Keratinocyte (primary cell): ENCODE measurements at regions not wholly inside any gene's neighbourhood (a gene's known extent, or its start where the extent isn't known, plus 50 kb on each side); places are given as distances from the start of the nearest gene placed in this dataset.

Source experiments
- DNase-seq: peaks from one replicate; pipeline ENCODE4 v3.0.0-alpha.2; 2011; ENCODE audit warnings: low read depth, missing footprints, low spot score
- FAIRE-seq: peaks from 2 replicates; lab custom pipeline; 2011; peaks lifted over from hg19 to GRCh38; lab: Jason Lieb, UNC
- H2AFZ ChIP-seq: 2 replicates; pipeline ENCODE4 v1.6.0; 2012; ENCODE audit warnings: low read length, control low read depth, inconsistent platforms; ENCODE audit not compliant: control insufficient read depth
- H3K27ac ChIP-seq: 2 replicates; pipeline ENCODE4 v1.5.1; 2011; ENCODE audit warnings: low read length; ENCODE audit not compliant: control insufficient read depth, insufficient read depth
- H3K27me3 ChIP-seq: 3 replicates; pipeline ENCODE4 v1.6.0; 2011; ENCODE audit warnings: low read length; ENCODE audit not compliant: control insufficient read depth, insufficient read depth; ENCODE audit errors: extremely low read depth
- H3K36me3 ChIP-seq, 2 experiments: 2 replicates in 1 of 2; 3 replicates in 1 of 2; pipeline ENCODE4 v1.5.1; 2011; ENCODE audit warnings: low read length in 2 of 2, mild to moderate bottlenecking in 1 of 2; ENCODE audit not compliant: control insufficient read depth in 2 of 2, insufficient read depth in 2 of 2; ENCODE audit errors: extremely low read depth in 1 of 2
- H3K4me1 ChIP-seq: 3 replicates; pipeline ENCODE4 v1.5.1; 2011; ENCODE audit warnings: low read length; ENCODE audit not compliant: control insufficient read depth, insufficient read depth; ENCODE audit errors: extremely low read depth
- H3K4me2 ChIP-seq: 3 replicates; pipeline ENCODE4 v1.6.0; 2011; ENCODE audit warnings: low read depth, low read length; ENCODE audit not compliant: control insufficient read depth, insufficient read depth; ENCODE audit errors: extremely low read depth
- H3K4me3 ChIP-seq, 3 experiments: fragments of 200-600 bp in 1 of 3; sonication (generic) in 1 of 3; 2 replicates in 2 of 3; 3 replicates in 1 of 3; pipeline ENCODE4 v1.5.1; 2011 to 2016; ENCODE audit warnings: low read length in 3 of 3, mild to moderate bottlenecking in 3 of 3, control low read depth in 2 of 3, inconsistent platforms in 1 of 3, low read depth in 1 of 3, mixed read lengths in 1 of 3, mixed run types in 1 of 3, moderate library complexity in 1 of 3; ENCODE audit not compliant: control insufficient read depth in 2 of 3, insufficient read depth in 2 of 3; ENCODE audit errors: extremely low read depth in 1 of 3
- H3K79me2 ChIP-seq: 2 replicates; pipeline ENCODE4 v1.6.0; 2012; ENCODE audit warnings: low read length; ENCODE audit not compliant: control insufficient read depth, insufficient read depth
- H3K9ac ChIP-seq: 3 replicates; pipeline ENCODE4 v1.6.0; 2011; ENCODE audit warnings: low read length; ENCODE audit not compliant: control insufficient read depth, insufficient read depth; ENCODE audit errors: extremely low read depth
- H3K9me1 ChIP-seq: 3 replicates; pipeline ENCODE4 v1.6.0; 2011; ENCODE audit warnings: low read length; ENCODE audit not compliant: control insufficient read depth, insufficient read depth; ENCODE audit errors: extremely low read depth
- H3K9me3 ChIP-seq: 2 replicates; pipeline ENCODE4 v1.5.1; 2012; ENCODE audit warnings: low read depth, low read length; ENCODE audit not compliant: control insufficient read depth
- H4K20me1 ChIP-seq: 3 replicates; pipeline ENCODE4 v1.6.0; 2011; ENCODE audit warnings: low read length; ENCODE audit not compliant: control insufficient read depth, insufficient read depth; ENCODE audit errors: extremely low read depth
- CTCF ChIP-seq, 3 experiments: IDR thresholded peaks in 1 of 3; conservative IDR thresholded peaks in 1 of 3; optimal IDR thresholded peaks in 1 of 3; 2 replicates in 2 of 3; 3 replicates in 1 of 3; pipeline versions ENCODE3 to v1.5.1; 2011; ENCODE audit warnings: low read length in 3 of 3, mild to moderate bottlenecking in 3 of 3, moderate library complexity in 2 of 3, control low read depth in 1 of 3, inconsistent platforms in 1 of 3; ENCODE audit not compliant: insufficient read depth in 2 of 3; ENCODE audit errors: extremely low read depth in 1 of 3
- EZH2 ChIP-seq: IDR thresholded peaks from one replicate; pipeline ENCODE4 v1.6.1; 2012; ENCODE audit warnings: inconsistent platforms, mild to moderate bottlenecking, low read length, moderate library complexity
- dilution Hi-C: fragments of 300-500 bp; cut with MboI; formaldehyde crosslinking; loops from one replicate; pipeline ENCODE4 v1.7.0; 2020; ENCODE audit warnings: low sequenced_read_pairs; ENCODE audit not compliant: extremely low pct_ligation_motif_present

GRCh38 chr18:46334868-46335281, 230.7 kb downstream of the HAUS1 start:
- no peaks in the 10 kb centered on the region for H4K20me1 ChIP-seq
- no peaks in the 10 kb centered on the region for H3K9me1 ChIP-seq
- no peaks in the 10 kb centered on the region for H3K79me2 ChIP-seq
- H3K4me2 ChIP-seq: peak overlapping the region; percentile 85
- peak overlapping the region; percentile 77 for H3K9ac ChIP-seq
- peak overlapping the region; percentile 40 to 76 (median 75) for H3K4me3 ChIP-seq
- H3K27ac ChIP-seq: no peak overlapping the region
- H3K27me3 ChIP-seq: peaks cover 6% of the 10 kb centered on the region
- no peaks in the 10 kb centered on the region for H3K9me3 ChIP-seq
- no peak for TF ChIP-seq CTCF (optimal IDR thresholded peaks at IDR 0.05 in 1 of 3, IDR thresholded peaks at IDR 0.05 in 1 of 3, conservative IDR thresholded peaks at IDR 0.05 in 1 of 3; ENCODE audit: extremely low read depth in 1 of 3, insufficient read depth in 2 of 3, low read length in 3 of 3)
- TF ChIP-seq EZH2: no peak
- H2AFZ ChIP-seq: peak overlapping the region; percentile 54
- H3K36me3 ChIP-seq: no peaks in the 10 kb centered on the region
- FAIRE-seq (no peak), DNase-seq (no peak)
- H3K4me1 ChIP-seq: peaks cover 27% of the 10 kb centered on the region
- dilution Hi-C loops: no loop called here

- Histone ChIP-seq H3K27ac (no peak overlapping the region), H3K9me1 (no peaks in the 10 kb centered on the region)
- DNase-seq: no peak
Observed at GRCh38 chr18:46335534-46336101, 231.4 kb downstream of the HAUS1 start.

More at GRCh38 chr18:46335534-46336101, 231.4 kb downstream of the HAUS1 start:
- Histone ChIP-seq H3K27me3 (peaks cover 6% of the 10 kb centered on the region), H4K20me1 (no peaks in the 10 kb centered on the region), H3K4me1 (peaks cover 27% of the 10 kb centered on the region), H3K9me3 (no peaks in the 10 kb centered on the region), H3K79me2 (no peaks in the 10 kb centered on the region), H3K4me2 (peak overlapping the region; percentile 85), H2AFZ (no peak overlapping the region), H3K36me3 (no peaks in the 10 kb centered on the region), H3K4me3 (peak overlapping the region in 2 of 3 experiments; percentile 75 to 76), H3K9ac (peak overlapping the region; percentile 77)
- peak; percentile 59 for FAIRE-seq
- TF ChIP-seq EZH2: no peak
- dilution Hi-C loops: no loop called here
